ENCODE measurements at regions not wholly inside any gene's neighbourhood (a gene's known extent, or its start where the extent isn't known, plus 50 kb on each side); places are given as distances from the start of the nearest gene placed in this dataset.

DNA sequence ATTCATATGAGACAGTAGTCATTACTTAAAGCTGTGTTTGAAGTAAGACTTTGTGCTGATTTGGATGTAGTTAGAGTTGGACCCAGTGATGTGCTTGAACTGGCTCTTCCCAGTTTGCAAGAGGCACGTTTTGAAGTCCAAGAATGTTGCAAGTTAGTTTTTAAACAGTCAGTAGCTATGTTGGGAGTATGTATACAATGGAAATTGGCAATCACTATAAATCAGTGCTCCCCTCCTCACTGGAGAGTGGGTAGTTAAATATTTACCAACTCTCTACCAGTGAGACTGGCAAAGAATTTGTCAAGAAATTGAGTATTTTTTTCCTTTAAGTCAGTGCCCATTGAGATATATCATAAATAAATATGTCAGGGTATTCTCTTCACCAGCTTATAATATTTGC lies 191.9 kb upstream of the SPRY1 start:
- H3K4me1 ChIP-seq (replicated peaks), result no peaks in the 10 kb centered on the region
- H3K36me3 ChIP-seq, result no peaks in the 10 kb centered on the region
- TF ChIP-seq POLR2A (IDR thresholded peaks at IDR 0.05) (no peak), POLR2AphosphoS5 (IDR thresholded peaks at IDR 0.05) (no peak)
- TF ChIP-seq, protein P1, sequence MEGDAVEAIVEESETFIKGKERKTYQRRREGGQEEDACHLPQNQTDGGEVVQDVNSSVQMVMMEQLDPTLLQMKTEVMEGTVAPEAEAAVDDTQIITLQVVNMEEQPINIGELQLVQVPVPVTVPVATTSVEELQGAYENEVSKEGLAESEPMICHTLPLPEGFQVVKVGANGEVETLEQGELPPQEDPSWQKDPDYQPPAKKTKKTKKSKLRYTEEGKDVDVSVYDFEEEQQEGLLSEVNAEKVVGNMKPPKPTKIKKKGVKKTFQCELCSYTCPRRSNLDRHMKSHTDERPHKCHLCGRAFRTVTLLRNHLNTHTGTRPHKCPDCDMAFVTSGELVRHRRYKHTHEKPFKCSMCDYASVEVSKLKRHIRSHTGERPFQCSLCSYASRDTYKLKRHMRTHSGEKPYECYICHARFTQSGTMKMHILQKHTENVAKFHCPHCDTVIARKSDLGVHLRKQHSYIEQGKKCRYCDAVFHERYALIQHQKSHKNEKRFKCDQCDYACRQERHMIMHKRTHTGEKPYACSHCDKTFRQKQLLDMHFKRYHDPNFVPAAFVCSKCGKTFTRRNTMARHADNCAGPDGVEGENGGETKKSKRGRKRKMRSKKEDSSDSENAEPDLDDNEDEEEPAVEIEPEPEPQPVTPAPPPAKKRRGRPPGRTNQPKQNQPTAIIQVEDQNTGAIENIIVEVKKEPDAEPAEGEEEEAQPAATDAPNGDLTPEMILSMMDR (IDR thresholded peaks at IDR 0.05), result no peak
- no peaks in the 10 kb centered on the region for H3K9me3 ChIP-seq
- H3K27me3 ChIP-seq (replicated peaks; ENCODE audit: insufficient read depth), result no peaks in the 10 kb centered on the region
- no peak overlapping the region for H3K27ac ChIP-seq
- 43% methylated on average over 1 of the region's 1 CpG for WGBS
- DNase-seq (ENCODE audit: low spot score), result no peak
- no peak overlapping the region for H3K4me3 ChIP-seq
- intact Hi-C loops (cut with DNase I), result no loop called here

DNA sequence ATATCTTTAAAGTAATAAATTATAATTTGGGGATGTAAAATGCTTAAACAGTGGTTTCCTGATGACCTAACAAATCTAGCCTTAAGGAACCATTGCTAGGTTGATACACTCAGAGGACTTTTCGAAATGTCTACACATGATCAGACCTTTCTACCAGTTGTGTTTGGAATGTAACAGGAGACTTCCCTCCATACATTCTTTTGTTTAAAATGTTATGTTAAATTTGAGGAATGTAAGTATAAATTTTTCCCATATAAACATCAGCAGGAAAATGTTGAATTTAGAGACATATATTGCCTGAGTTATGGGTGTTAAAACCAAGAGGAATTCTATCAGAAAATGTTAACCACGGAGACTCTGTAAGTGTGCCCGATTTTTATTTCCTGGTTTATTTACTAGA lies 190.6 kb upstream of the SPRY1 start:
- H3K4me3 ChIP-seq, result no peak overlapping the region
- 65% methylated on average over 3 of the region's 3 CpGs for WGBS
- intact Hi-C loops (cut with DNase I), result no loop called here

DNA sequence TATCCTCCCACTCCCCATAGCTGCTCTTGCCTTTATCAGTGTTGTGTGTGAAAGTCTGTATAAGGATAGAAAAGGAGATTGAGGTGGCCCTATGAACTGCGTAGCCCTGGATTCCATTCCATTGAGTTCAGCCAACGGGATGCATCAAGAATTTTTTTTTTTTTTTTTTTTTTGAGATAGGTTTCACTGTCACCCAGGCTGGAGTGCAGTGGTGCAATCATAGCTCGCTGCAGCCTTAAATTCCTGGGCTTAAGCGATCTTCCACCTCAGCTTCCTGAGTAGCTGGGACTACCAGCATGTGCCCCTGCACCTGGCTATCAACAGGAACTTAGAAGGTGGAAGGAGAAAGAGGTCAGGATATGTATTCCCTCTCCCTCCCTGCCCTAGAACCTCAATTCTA lies 187.2 kb upstream of the SPRY1 start:
- Histone ChIP-seq H3K4me1 (replicated peaks) (no peaks in the 10 kb centered on the region), H3K9me3 (no peaks in the 10 kb centered on the region), H3K27me3 (replicated peaks; ENCODE audit: insufficient read depth) (no peaks in the 10 kb centered on the region), H3K27ac (no peak overlapping the region), H3K36me3 (no peaks in the 10 kb centered on the region), H3K4me3 (no peak overlapping the region)
- DNase-seq (ENCODE audit: low spot score), result no peak
- intact Hi-C loops (cut with DNase I), result no loop called here
- WGBS, result 97% methylated on average over 4 of the region's 4 CpGs
- TF ChIP-seq, protein P1 (IDR thresholded peaks at IDR 0.05), result no peak
- TF ChIP-seq POLR2AphosphoS5 (IDR thresholded peaks at IDR 0.05) (no peak), POLR2A (IDR thresholded peaks at IDR 0.05) (no peak)

More for the DNA sequence above, 190.6 kb upstream of the SPRY1 start:
- Histone ChIP-seq H3K27ac (no peak overlapping the region), H3K27me3 (replicated peaks; ENCODE audit: insufficient read depth) (no peaks in the 10 kb centered on the region), H3K4me1 (replicated peaks) (no peaks in the 10 kb centered on the region), H3K36me3 (no peaks in the 10 kb centered on the region), H3K9me3 (no peaks in the 10 kb centered on the region)
- DNase-seq (ENCODE audit: low spot score), result no peak
- TF ChIP-seq POLR2AphosphoS5 (IDR thresholded peaks at IDR 0.05), result no peak
- TF ChIP-seq, protein P1 (IDR thresholded peaks at IDR 0.05), result no peak
- no peak for TF ChIP-seq POLR2A (IDR thresholded peaks at IDR 0.05)

DNA sequence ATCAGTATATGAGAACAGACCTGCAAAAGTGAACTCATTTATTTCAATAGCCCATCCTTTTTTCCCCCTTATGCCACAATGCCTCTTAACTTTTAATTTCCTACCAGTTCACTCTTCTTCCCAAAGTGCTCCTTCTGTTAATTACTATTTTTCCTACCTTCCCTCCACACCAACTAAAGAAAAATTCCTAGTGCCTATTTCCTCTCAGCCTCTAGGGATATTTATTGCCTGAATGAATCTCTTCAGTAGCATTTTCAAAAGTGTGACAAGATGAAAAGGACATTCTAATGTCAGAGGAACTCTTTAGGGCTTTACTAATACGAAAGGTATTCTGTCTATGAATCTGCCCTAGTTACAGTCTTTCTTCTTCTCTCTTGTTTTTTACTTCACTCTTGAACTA lies 181.1 kb upstream of the SPRY1 start:
- no peak overlapping the region for H3K4me3 ChIP-seq
- no peaks in the 10 kb centered on the region for H3K9me3 ChIP-seq
- no peaks in the 10 kb centered on the region for H3K4me1 ChIP-seq (replicated peaks)
- intact Hi-C loops (cut with DNase I), result no loop called here
- DNase-seq (ENCODE audit: low spot score), result no peak
- H3K27me3 ChIP-seq (replicated peaks; ENCODE audit: insufficient read depth), result no peaks in the 10 kb centered on the region
- 75% methylated on average over 1 of the region's 1 CpG for WGBS
- H3K36me3 ChIP-seq, result no peaks in the 10 kb centered on the region
- H3K27ac ChIP-seq, result no peak overlapping the region
- TF ChIP-seq POLR2AphosphoS5 (IDR thresholded peaks at IDR 0.05) (no peak), POLR2A (IDR thresholded peaks at IDR 0.05) (no peak)
- TF ChIP-seq, protein P1 (IDR thresholded peaks at IDR 0.05), result no peak

DNA sequence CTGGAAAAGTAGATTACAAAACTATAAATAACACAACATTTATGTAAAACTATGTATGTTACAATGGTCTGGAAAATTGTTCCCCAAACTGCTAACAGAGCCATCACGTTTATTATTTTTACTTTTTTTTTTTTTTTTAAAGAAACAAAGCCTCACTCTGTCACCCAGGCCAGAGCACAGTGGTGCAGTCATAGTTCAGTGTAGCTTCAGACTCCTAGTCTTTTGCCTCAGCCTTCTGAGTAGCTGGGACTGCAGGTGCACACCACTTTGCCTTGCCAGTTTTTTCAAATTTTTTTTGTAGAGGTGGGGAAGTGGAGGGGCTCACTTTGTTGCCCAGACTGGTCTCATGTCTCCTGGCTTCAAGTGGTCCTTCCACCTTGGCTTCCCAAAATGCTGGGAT lies 180.1 kb upstream of the SPRY1 start:
- H3K9me3 ChIP-seq, result no peaks in the 10 kb centered on the region
- H3K36me3 ChIP-seq, result no peaks in the 10 kb centered on the region
- H3K4me1 ChIP-seq (replicated peaks), result no peaks in the 10 kb centered on the region
- H3K27ac ChIP-seq, result no peak overlapping the region
- intact Hi-C loops (cut with DNase I), result no loop called here
- TF ChIP-seq POLR2AphosphoS5 (IDR thresholded peaks at IDR 0.05) (no peak), POLR2A (IDR thresholded peaks at IDR 0.05) (no peak)
- TF ChIP-seq, protein P1 (IDR thresholded peaks at IDR 0.05), result no peak
- H3K4me3 ChIP-seq, result no peak overlapping the region
- no peak for DNase-seq (ENCODE audit: low spot score)
- no peaks in the 10 kb centered on the region for H3K27me3 ChIP-seq (replicated peaks; ENCODE audit: insufficient read depth)
- WGBS, result 17% methylated on average over 1 of the region's 1 CpG
